H9 (cell line): ENCODE measurements at regions not wholly inside any gene's neighbourhood (a gene's known extent, or its start where the extent isn't known, plus 50 kb on each side); places are given as distances from the start of the nearest gene placed in this dataset.

Experiments
- DNase-seq: peaks from one replicate; pipeline ENCODE4 v3.0.0-alpha.2; 2017
- H2AFZ ChIP-seq: one replicate; pipeline ENCODE4 v1.6.1; 2013; ENCODE audit warnings: mild to moderate bottlenecking, low read length, control low read depth, moderate library complexity
- H2AK5ac ChIP-seq: 2 replicates; pipeline ENCODE4 v1.6.1; 2013; ENCODE audit warnings: low read length, control low read depth, mixed read lengths; ENCODE audit not compliant: insufficient read length
- H2BK120ac ChIP-seq: one replicate; pipeline ENCODE4 v1.6.1; 2013; ENCODE audit warnings: low read depth, mild to moderate bottlenecking, low read length, control low read depth, inconsistent platforms; ENCODE audit not compliant: poor library complexity, severe bottlenecking
- H2BK12ac ChIP-seq: 2 replicates; pipeline ENCODE4 v1.6.1; 2013; ENCODE audit warnings: low read length, control low read depth, mixed read lengths, low read depth; ENCODE audit not compliant: insufficient read length
- H2BK15ac ChIP-seq: 2 replicates; pipeline ENCODE4 v1.6.1; 2013; ENCODE audit warnings: low read depth, low read length, control low read depth
- H2BK20ac ChIP-seq: one replicate; pipeline ENCODE4 v1.6.1; 2013; ENCODE audit warnings: low read depth, mild to moderate bottlenecking, low read length, control low read depth, inconsistent platforms; ENCODE audit not compliant: poor library complexity, severe bottlenecking
- H2BK5ac ChIP-seq: 2 replicates; pipeline ENCODE4 v1.6.1; 2013; ENCODE audit warnings: low read length, control low read depth, mixed read lengths; ENCODE audit not compliant: insufficient read length
- H3K14ac ChIP-seq: 2 replicates; pipeline ENCODE4 v1.6.1; 2013; ENCODE audit warnings: low read length, control low read depth; ENCODE audit not compliant: insufficient read depth
- H3K18ac ChIP-seq: 2 replicates; pipeline ENCODE4 v1.6.1; 2013; ENCODE audit warnings: low read depth, mild to moderate bottlenecking, mixed read lengths, low read length, control low read depth; ENCODE audit not compliant: insufficient read length
- H3K23ac ChIP-seq: 2 replicates; pipeline ENCODE4 v1.6.1; 2013; ENCODE audit warnings: low read length, control low read depth, mixed read lengths, low read depth; ENCODE audit not compliant: insufficient read length
- H3K23me2 ChIP-seq: 2 replicates; pipeline ENCODE4 v1.6.1; 2013; ENCODE audit warnings: low read depth, mild to moderate bottlenecking, mixed read lengths, low read length, control low read depth; ENCODE audit not compliant: insufficient read length, poor library complexity, severe bottlenecking
- H3K27ac ChIP-seq: 2 replicates; pipeline ENCODE4 v1.5.1; 2013; ENCODE audit warnings: low read length, control low read depth, mixed read lengths, low read depth; ENCODE audit not compliant: insufficient read length
- H3K27me3 ChIP-seq: 2 replicates; pipeline ENCODE4 v1.6.1; 2013; ENCODE audit warnings: low read length, control low read depth, inconsistent platforms; ENCODE audit not compliant: insufficient read depth
- H3K4ac ChIP-seq: 2 replicates; pipeline ENCODE4 v1.6.1; 2013; ENCODE audit warnings: low read depth, mild to moderate bottlenecking, control low read depth, inconsistent platforms, low read length, moderate library complexity
- H3K4me1 ChIP-seq: 2 replicates; pipeline ENCODE4 v1.6.1; 2013; ENCODE audit warnings: low read length, control low read depth, inconsistent platforms; ENCODE audit not compliant: insufficient read depth
- H3K4me2 ChIP-seq: 2 replicates; pipeline ENCODE4 v1.6.1; 2013; ENCODE audit warnings: low read length, control low read depth, mixed read lengths; ENCODE audit not compliant: insufficient read length, insufficient read depth
- H3K56ac ChIP-seq: 2 replicates; pipeline ENCODE4 v1.6.1; 2013; ENCODE audit warnings: low read depth, mild to moderate bottlenecking, mixed read lengths, low read length, control low read depth; ENCODE audit not compliant: insufficient read length
- H3K79me1 ChIP-seq: 2 replicates; pipeline ENCODE4 v1.6.1; 2013; ENCODE audit warnings: low read depth, mild to moderate bottlenecking, moderate library complexity, low read length, control low read depth, inconsistent platforms; ENCODE audit not compliant: insufficient read depth, poor library complexity, severe bottlenecking
- H3K79me2 ChIP-seq: 2 replicates; pipeline ENCODE4 v1.6.1; 2013; ENCODE audit warnings: low read length, control low read depth, inconsistent platforms; ENCODE audit not compliant: insufficient read depth
- H3K9ac ChIP-seq: 2 replicates; pipeline ENCODE4 v1.6.1; 2013; ENCODE audit warnings: low read length, control low read depth, mixed read lengths; ENCODE audit not compliant: insufficient read length; ENCODE audit errors: extremely low read depth
- H3K9me3 ChIP-seq: one replicate; pipeline ENCODE4 v1.6.1; 2013; ENCODE audit warnings: low read depth, low read length, inconsistent platforms; ENCODE audit not compliant: control insufficient read depth
- H3T11ph ChIP-seq: one replicate; pipeline ENCODE4 v1.6.1; 2013; ENCODE audit warnings: mild to moderate bottlenecking, low read length, control low read depth, inconsistent platforms
- H4K20me1 ChIP-seq: one replicate; pipeline ENCODE4 v1.6.1; 2013; ENCODE audit not compliant: control insufficient read depth, insufficient read length, insufficient read depth
- H4K5ac ChIP-seq: 2 replicates; pipeline ENCODE4 v1.6.1; 2013; ENCODE audit warnings: low read depth, mild to moderate bottlenecking, mixed read lengths, low read length, control low read depth; ENCODE audit not compliant: insufficient read length
- H4K8ac ChIP-seq: replicated peaks from 2 replicates; pipeline ENCODE4 v1.6.1; 2013; ENCODE audit warnings: low read length, control low read depth, mixed read lengths, low read depth; ENCODE audit not compliant: insufficient read length
- H4K91ac ChIP-seq: 2 replicates; pipeline ENCODE4 v1.6.1; 2013; ENCODE audit warnings: low read depth, mild to moderate bottlenecking, moderate library complexity, mixed read lengths, low read length, control low read depth; ENCODE audit not compliant: insufficient read length
- H3K27ac Mint-ChIP-seq, 3 experiments: 2 replicates in 2 of 3; 3 replicates in 1 of 3; pipeline ENCODE4 v1.8.0; 2020 to 2021; ENCODE audit warnings: mixed read lengths in 3 of 3, mild to moderate bottlenecking in 1 of 3, moderate library complexity in 1 of 3
- H3K27me3 Mint-ChIP-seq: 2 replicates; pipeline ENCODE4 v1.8.0; 2021; ENCODE audit warnings: low read depth, mild to moderate bottlenecking, moderate library complexity, mixed read lengths
- H3K36me3 Mint-ChIP-seq, 3 experiments: 2 replicates in 2 of 3; 3 replicates in 1 of 3; pipeline ENCODE4 v1.8.0; 2020 to 2021; ENCODE audit warnings: low read depth in 3 of 3, mixed read lengths in 3 of 3; ENCODE audit not compliant: insufficient read depth in 1 of 3
- H3K4me1 Mint-ChIP-seq, 2 experiments: 2 replicates each; pipeline ENCODE4 v1.8.0; 2020; ENCODE audit warnings: mixed read lengths in 2 of 2
- H3K4me3 Mint-ChIP-seq, 2 experiments: 2 replicates in 1 of 2; 3 replicates in 1 of 2; pipeline ENCODE4 v1.8.0; 2020 to 2021; ENCODE audit warnings: mild to moderate bottlenecking in 2 of 2, mixed read lengths in 2 of 2, moderate library complexity in 1 of 2
- H3K9me3 Mint-ChIP-seq, 2 experiments: 2 replicates in 1 of 2; 3 replicates in 1 of 2; pipeline ENCODE4 v1.8.0; 2020; ENCODE audit warnings: mild to moderate bottlenecking in 2 of 2, mixed read lengths in 2 of 2, moderate library complexity in 1 of 2
- CTCF ChIP-seq: fragments of 200-600 bp; sonication (generic); conservative IDR thresholded peaks from 3 replicates; pipeline ENCODE4 v1.8.0; 2021; ENCODE audit warnings: antibody characterized with exemption, mild to moderate bottlenecking
- WGBS: extraction: QIAGEN DNeasy Blood & Tissue Kit; methylation state at CpG from one replicate; pipeline ENCODE4 v1.1.7; 2013; ENCODE audit warnings: missing lambda C conversion rate, low lambda C conversion rate, mixed read lengths; ENCODE audit not compliant: insufficient read length; ENCODE audit errors: extremely low coverage; 5-methylcytosine and 5-hydroxymethylcytosine counted together

DNA sequence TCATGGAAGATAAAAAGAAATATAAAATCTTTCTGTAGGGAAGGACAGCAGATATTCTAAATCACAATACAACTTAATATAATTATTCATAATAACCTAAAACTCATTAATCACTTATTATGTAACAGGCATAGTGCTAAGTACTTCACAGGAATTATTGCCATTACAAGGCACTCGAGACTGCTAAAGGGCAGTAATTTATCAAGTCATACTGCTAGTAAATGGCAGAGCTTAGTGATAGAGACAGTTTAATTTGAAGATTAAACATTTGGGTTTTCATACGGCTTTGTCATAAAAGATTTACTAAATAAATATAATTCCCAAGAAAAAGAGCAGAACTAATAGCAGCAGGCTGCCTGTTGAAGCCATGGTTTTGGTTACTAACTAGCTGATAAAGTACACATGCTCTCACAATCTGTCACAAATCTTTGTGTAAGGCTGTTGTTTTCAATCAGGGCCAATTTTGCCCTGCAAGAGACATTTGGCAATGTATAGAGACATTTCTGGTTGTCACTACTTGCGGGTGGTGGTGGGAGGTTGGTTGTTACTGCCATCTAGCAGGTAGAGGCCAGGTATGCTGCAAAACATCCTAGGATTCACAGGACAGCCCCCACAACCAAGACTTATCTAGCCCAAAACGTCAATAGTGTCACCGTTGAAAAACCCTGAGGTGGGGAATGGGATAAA lies 233.3 kb upstream of the CACNA2D1 start:
- Histone ChIP-seq H3T11ph (no peak overlapping the region), H2AK5ac (no peak overlapping the region), H2BK12ac (no peak overlapping the region), H4K20me1 (no peaks in the 10 kb centered on the region), H3K27me3 (no peaks in the 10 kb centered on the region), H3K4me1 (no peaks in the 10 kb centered on the region), H3K4me2 (no peak overlapping the region), H2BK5ac (no peak overlapping the region), H3K79me1 (no peaks in the 10 kb centered on the region), H3K23me2 (no peaks in the 10 kb centered on the region), H3K27ac (no peak overlapping the region), H4K5ac (no peak overlapping the region), H3K9ac (no peak overlapping the region), H2BK20ac (no peak overlapping the region), H2AFZ (no peak overlapping the region), H3K14ac (no peak overlapping the region), H3K9me3 (no peaks in the 10 kb centered on the region), H4K91ac (no peak overlapping the region), H3K79me2 (no peaks in the 10 kb centered on the region), H3K56ac (no peak overlapping the region), H3K18ac (no peak overlapping the region), H2BK15ac (no peak overlapping the region), H2BK120ac (no peak overlapping the region), H3K4ac (no peak overlapping the region), H4K8ac (no peak overlapping the region), H3K23ac (no peak overlapping the region)
- peak overlapping the region in 1 of 3 experiments; percentile 66; a peak in 1 of 7 replicates for H3K27ac Mint-ChIP-seq
- no peaks in the 10 kb centered on the region for H3K27me3 Mint-ChIP-seq
- DNase-seq, result no peak
- H3K9me3 Mint-ChIP-seq, result no peaks in the 10 kb centered on the region
- H3K36me3 Mint-ChIP-seq, result no peaks in the 10 kb centered on the region
- TF ChIP-seq CTCF, result peak; percentile 51; the same call in 2 of the 3 replicates
- no peak overlapping the region for H3K4me3 Mint-ChIP-seq
- peaks cover 14% of the 10 kb centered on the region in 2 experiments for H3K4me1 Mint-ChIP-seq
- no CpG with 5 or more reads among the region's 5 CpGs for WGBS
